ENCODE measurements at regions not wholly inside any gene's neighbourhood (a gene's known extent, or its start where the extent isn't known, plus 50 kb on each side); places are given as distances from the start of the nearest gene placed in this dataset.

- Histone ChIP-seq H3K27ac (ENCODE audit: low read length) (no peak overlapping the region), H3K9ac (ENCODE audit: low read length) (no peak overlapping the region), H3K9me2 (ENCODE audit: insufficient read depth, low read length) (no peaks in the 10 kb centered on the region), H3K4me2 (ENCODE audit: low read length) (no peak overlapping the region), H4K20me1 (ENCODE audit: insufficient read depth) (no peaks in the 10 kb centered on the region), H3K4me3 (ENCODE audit: low read length) (no peak overlapping the region), H3K79me2 (replicated peaks; ENCODE audit: insufficient read depth, low read length) (no peaks in the 10 kb centered on the region), H2AFZ (ENCODE audit: low read depth, low read length) (no peak overlapping the region), H3K27me3 (ENCODE audit: insufficient read depth, low read depth, low read length) (no peaks in the 10 kb centered on the region), H3K36me3 (ENCODE audit: insufficient read depth, low read length) (no peaks in the 10 kb centered on the region), H3F3A (ENCODE audit: insufficient read depth, low read length, poor library complexity, severe bottlenecking) (no peaks in the 10 kb centered on the region), H3K9me3 (ENCODE audit: low read length) (no peaks in the 10 kb centered on the region)
- peak; percentile 22 for TF ChIP-seq EP300 (conservative IDR thresholded peaks at IDR 0.05; ENCODE audit: poor library complexity, severe bottlenecking)
- no peak for TF ChIP-seq SMC3 (conservative IDR thresholded peaks at IDR 0.05; ENCODE audit: poor library complexity)
- TF ChIP-seq POLR2AphosphoS5 (IDR thresholded peaks at IDR 0.05): peak; percentile 52
- TF ChIP-seq CTCF (IDR thresholded peaks at IDR 0.05; ENCODE audit: poor library complexity, severe bottlenecking): no peak
These were observed 190.7 kb upstream of the SIX2 start for GRCh38 chr2:45199973-45200372.

GRCh38 chr2:45195916-45196315, 186.7 kb upstream of the SIX2 start:
- no peaks in the 10 kb centered on the region for H3F3A ChIP-seq (ENCODE audit: insufficient read depth, low read length, poor library complexity, severe bottlenecking)
- no peak overlapping the region for H3K4me2 ChIP-seq (ENCODE audit: low read length)
- H4K20me1 ChIP-seq (ENCODE audit: insufficient read depth): no peaks in the 10 kb centered on the region
- no peaks in the 10 kb centered on the region for H3K27me3 ChIP-seq (ENCODE audit: insufficient read depth, low read depth, low read length)
- no peaks in the 10 kb centered on the region for H3K79me2 ChIP-seq (replicated peaks; ENCODE audit: insufficient read depth, low read length)
- H3K36me3 ChIP-seq (ENCODE audit: insufficient read depth, low read length): no peaks in the 10 kb centered on the region
- no peak overlapping the region for H2AFZ ChIP-seq (ENCODE audit: low read depth, low read length)
- H3K4me3 ChIP-seq (ENCODE audit: low read length): no peak overlapping the region
- H3K27ac ChIP-seq (ENCODE audit: low read length): no peak overlapping the region
- TF ChIP-seq MXI1 (conservative IDR thresholded peaks at IDR 0.05; ENCODE audit: poor library complexity, severe bottlenecking) (no peak), POLR2AphosphoS5 (IDR thresholded peaks at IDR 0.05) (no peak), RAD21 (conservative IDR thresholded peaks at IDR 0.05) (no peak), CTCF (IDR thresholded peaks at IDR 0.05; ENCODE audit: poor library complexity, severe bottlenecking) (no peak), EP300 (conservative IDR thresholded peaks at IDR 0.05; ENCODE audit: poor library complexity, severe bottlenecking) (no peak), REST (IDR thresholded peaks at IDR 0.05; ENCODE audit: borderline replicate concordance) (no peak), SMC3 (conservative IDR thresholded peaks at IDR 0.05; ENCODE audit: poor library complexity) (no peak), EZH2 (IDR thresholded peaks at IDR 0.05; ENCODE audit: borderline replicate concordance, insufficient read depth, low read length, poor library complexity, severe bottlenecking) (no peak), TAF1 (IDR thresholded peaks at IDR 0.05; ENCODE audit: low read depth) (no peak)
- no peaks in the 10 kb centered on the region for H3K9me3 ChIP-seq (ENCODE audit: low read length)
- H3K9me2 ChIP-seq (ENCODE audit: insufficient read depth, low read length): no peaks in the 10 kb centered on the region
- H3K9ac ChIP-seq (ENCODE audit: low read length): no peak overlapping the region
